Suprapubic skin (tissue), 3 donors: ENCODE measurements at regions not wholly inside any gene's neighbourhood (a gene's known extent, or its start where the extent isn't known, plus 50 kb on each side); places are given as distances from the start of the nearest gene placed in this dataset.

Source experiments
- CTCF ChIP-seq, 2 donors: fragments of 200-600 bp in 1 of 2; fragments of 450-650 bp in 1 of 2; sonication (generic) in 1 of 2; IDR thresholded peaks; one replicate each; pipeline ENCODE4 v1.5.1; 2016 to 2019; ENCODE audit warnings: antibody characterized with exemption in 2 of 2, mild to moderate bottlenecking in 1 of 2, moderate library complexity in 1 of 2
- POLR2A ChIP-seq, 2 donors: fragments of 450-650 bp; IDR thresholded peaks; one replicate each; pipeline ENCODE4 v1.6.1; 2017; ENCODE audit warnings: antibody characterized with exemption in 2 of 2, mild to moderate bottlenecking in 2 of 2, moderate library complexity in 2 of 2

DNA sequence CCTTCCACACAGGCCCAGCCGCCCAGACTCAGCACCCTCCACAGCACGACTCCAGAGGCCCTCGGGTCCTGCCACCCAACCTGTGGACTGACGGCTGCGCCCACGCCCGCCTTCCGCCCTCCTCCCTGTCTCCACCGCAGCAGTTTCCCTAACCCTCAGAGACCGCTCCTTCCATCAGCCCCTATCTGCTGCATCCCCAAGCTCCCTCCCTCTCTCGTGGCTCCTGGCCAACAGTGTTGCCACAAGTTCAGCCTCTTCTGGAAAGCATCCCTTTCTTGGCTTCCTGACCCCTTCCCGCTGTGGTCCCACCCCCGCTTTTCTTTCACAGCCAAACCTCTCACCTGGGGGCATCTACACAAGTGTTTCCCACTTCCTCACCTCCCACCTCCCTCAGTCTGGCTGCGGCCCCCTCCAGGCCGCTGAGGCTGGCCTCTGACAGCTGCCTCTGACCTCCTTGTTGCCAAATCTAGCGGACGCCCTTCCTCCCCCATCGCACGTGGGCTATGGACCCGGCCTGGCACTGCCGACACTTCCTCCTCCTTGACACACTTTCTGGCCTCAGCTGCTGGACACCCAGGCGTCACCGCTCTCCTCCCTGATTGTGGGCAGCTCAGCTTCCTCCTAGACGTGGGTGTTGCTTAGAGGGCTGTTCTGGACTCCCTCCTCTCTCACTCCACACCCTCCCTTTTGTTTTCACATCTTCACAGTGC is 168.8 kb upstream of the TLE3 start:
- TF ChIP-seq CTCF (IDR thresholded peaks at IDR 0.05) (no peak), POLR2A (IDR thresholded peaks at IDR 0.05) (no peak)
